ENCODE measurements at regions not wholly inside any gene's neighbourhood (a gene's known extent, or its start where the extent isn't known, plus 50 kb on each side); places are given as distances from the start of the nearest gene placed in this dataset.
"Not testable (repeated sequence)": the region's sequence is repeated elsewhere in the genome, so short reads cannot be mapped to it uniquely, and the experiment has no call there.

DNA sequence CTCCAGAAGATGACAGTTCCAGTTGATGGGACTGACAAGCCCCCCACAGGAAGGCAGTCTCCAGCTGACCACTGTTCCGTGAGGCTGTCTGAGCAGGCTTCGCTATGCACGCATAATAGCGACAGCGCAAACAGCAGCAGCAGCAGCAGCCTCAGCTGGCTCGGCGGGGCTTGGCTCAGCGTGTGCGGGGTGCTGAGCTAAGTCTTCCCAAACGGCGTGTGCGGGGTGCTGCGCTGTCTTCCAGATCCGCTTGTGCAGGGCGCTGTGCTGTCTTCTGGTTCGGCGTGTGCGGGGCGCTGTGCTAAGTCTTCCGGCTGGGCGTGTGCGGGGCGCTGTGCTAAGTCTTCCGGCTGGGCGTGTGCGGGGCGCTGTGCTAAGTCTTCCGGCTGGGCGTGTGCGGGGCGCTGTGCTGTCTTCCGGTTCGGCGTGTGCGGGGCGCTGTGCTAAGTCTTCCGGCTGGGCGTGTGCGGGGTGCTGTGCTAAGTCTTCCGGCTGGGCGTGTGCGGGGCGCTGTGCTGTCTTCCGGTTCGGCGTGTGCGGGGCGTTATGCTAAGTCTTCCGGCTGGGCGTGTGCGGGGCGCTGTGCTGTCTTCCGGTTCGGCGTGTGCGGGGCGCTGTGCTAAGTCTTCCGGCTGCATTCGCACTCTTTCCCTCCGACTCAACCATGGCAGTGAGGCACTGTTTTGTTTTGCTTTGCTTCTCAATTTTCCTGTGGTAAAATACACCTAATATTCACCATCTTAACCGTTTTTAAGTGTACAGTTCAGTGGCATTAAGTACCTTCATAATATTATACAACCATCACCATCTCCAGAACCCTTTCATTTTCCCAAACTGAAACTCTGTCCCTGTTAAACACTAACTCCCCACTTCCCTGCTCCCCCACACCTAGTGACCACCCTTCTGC lies 156.1 kb downstream of the BMP7 start:
- TF ChIP-seq, protein P1, sequence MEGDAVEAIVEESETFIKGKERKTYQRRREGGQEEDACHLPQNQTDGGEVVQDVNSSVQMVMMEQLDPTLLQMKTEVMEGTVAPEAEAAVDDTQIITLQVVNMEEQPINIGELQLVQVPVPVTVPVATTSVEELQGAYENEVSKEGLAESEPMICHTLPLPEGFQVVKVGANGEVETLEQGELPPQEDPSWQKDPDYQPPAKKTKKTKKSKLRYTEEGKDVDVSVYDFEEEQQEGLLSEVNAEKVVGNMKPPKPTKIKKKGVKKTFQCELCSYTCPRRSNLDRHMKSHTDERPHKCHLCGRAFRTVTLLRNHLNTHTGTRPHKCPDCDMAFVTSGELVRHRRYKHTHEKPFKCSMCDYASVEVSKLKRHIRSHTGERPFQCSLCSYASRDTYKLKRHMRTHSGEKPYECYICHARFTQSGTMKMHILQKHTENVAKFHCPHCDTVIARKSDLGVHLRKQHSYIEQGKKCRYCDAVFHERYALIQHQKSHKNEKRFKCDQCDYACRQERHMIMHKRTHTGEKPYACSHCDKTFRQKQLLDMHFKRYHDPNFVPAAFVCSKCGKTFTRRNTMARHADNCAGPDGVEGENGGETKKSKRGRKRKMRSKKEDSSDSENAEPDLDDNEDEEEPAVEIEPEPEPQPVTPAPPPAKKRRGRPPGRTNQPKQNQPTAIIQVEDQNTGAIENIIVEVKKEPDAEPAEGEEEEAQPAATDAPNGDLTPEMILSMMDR (IDR thresholded peaks at IDR 0.05) = not testable (repeated sequence)
- TF ChIP-seq POLR2AphosphoS5 (IDR thresholded peaks at IDR 0.05; ENCODE audit: low read depth, low read length) = not testable (repeated sequence)
- TF ChIP-seq, protein P2, sequence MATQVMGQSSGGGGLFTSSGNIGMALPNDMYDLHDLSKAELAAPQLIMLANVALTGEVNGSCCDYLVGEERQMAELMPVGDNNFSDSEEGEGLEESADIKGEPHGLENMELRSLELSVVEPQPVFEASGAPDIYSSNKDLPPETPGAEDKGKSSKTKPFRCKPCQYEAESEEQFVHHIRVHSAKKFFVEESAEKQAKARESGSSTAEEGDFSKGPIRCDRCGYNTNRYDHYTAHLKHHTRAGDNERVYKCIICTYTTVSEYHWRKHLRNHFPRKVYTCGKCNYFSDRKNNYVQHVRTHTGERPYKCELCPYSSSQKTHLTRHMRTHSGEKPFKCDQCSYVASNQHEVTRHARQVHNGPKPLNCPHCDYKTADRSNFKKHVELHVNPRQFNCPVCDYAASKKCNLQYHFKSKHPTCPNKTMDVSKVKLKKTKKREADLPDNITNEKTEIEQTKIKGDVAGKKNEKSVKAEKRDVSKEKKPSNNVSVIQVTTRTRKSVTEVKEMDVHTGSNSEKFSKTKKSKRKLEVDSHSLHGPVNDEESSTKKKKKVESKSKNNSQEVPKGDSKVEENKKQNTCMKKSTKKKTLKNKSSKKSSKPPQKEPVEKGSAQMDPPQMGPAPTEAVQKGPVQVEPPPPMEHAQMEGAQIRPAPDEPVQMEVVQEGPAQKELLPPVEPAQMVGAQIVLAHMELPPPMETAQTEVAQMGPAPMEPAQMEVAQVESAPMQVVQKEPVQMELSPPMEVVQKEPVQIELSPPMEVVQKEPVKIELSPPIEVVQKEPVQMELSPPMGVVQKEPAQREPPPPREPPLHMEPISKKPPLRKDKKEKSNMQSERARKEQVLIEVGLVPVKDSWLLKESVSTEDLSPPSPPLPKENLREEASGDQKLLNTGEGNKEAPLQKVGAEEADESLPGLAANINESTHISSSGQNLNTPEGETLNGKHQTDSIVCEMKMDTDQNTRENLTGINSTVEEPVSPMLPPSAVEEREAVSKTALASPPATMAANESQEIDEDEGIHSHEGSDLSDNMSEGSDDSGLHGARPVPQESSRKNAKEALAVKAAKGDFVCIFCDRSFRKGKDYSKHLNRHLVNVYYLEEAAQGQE (IDR thresholded peaks at IDR 0.05; ENCODE audit: insufficient read depth in 1 of 2, low read depth in 2 of 2, low read length in 1 of 2) = not testable (repeated sequence)
